ENCODE measurements at regions not wholly inside any gene's neighbourhood (a gene's known extent, or its start where the extent isn't known, plus 50 kb on each side); places are given as distances from the start of the nearest gene placed in this dataset.

DNA sequence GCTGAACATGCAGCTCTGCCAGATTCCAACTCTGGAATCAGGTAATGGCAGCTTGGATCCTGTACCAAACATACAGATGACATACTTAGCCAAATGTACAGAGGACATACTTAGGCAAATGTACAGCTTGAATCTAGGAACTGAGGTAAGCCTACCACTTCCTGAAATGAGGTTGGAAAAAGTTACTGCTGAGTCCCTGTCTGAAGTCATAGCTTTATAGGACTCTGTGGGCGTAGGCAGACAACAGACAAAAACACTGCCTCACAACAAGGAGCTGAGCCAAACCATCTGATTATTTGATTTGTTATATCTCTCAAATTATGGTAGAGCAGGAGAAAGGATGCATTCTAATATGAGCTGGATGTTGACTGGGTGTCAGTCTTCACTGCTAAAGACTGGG is 290.2 kb upstream of the TCF4 start:
- Mint-ChIP-seq H3K27ac (no peak overlapping the region), H3K27me3 (ENCODE audit: low read depth) (no peaks in the 10 kb centered on the region), H3K36me3 (ENCODE audit: low read depth) (no peaks in the 10 kb centered on the region), H3K4me1 (ENCODE audit: low read depth) (no peaks in the 10 kb centered on the region), H3K9me3 (ENCODE audit: insufficient read depth) (no peaks in the 10 kb centered on the region), H3K4me3 (no peak overlapping the region)
- ChIA-PET POLR2A (no interaction called here), CTCF (no interaction called here)
- ATAC-seq = no peak
- no peak for DNase-seq

DNA sequence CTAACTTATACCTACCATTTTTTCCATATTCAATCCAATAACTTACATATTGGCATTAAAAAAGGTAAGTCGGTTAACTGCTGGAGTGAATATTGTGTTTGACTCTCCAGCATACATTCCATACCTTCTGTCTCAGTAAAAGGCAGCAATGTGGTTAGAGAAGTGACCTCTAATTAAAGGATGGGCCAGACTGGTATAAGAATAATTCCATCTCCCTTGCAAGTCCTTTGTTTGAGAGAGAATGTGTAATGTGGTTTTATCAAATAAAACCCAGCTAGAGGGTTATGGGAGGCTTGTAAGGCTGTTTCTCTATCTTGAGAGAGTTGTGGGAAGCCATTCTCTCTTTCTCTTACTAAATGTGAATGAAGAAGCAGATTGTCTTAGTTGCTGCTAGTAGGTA is 289.3 kb upstream of the TCF4 start:
- ChIA-PET POLR2A (interaction anchor here (0.6 kb wide), 1 partner anchor 362 kb away, joined by 3 read pairs; no protein-coding TSS in a partner anchor), CTCF (no interaction called here)
- ATAC-seq = no peak
- H3K27me3 Mint-ChIP-seq (ENCODE audit: low read depth) = no peaks in the 10 kb centered on the region
- H3K4me1 Mint-ChIP-seq (ENCODE audit: low read depth) = no peaks in the 10 kb centered on the region
- no peak overlapping the region for H3K27ac Mint-ChIP-seq
- no peaks in the 10 kb centered on the region for H3K36me3 Mint-ChIP-seq (ENCODE audit: low read depth)
- H3K4me3 Mint-ChIP-seq = no peak overlapping the region
- DNase-seq = no peak
- H3K9me3 Mint-ChIP-seq (ENCODE audit: insufficient read depth) = no peaks in the 10 kb centered on the region

DNA sequence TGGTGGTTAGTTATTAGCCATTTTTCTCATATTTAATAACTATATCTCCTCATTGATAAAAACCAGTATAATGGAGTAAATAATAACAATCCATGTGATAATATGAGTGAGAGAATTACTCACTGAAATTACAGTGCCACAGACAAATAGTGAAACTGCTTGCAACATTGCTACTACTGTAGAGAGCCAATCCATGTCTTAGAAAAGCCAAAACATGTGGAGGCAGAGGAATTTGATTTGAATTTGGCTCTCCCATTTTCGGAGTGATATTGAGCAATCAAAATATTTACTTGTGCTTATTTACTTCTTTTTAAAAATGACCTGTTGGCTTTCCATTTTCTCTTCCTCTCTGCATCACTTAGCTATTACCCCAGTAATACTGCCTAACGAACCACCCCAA is 288.3 kb upstream of the TCF4 start:
- ATAC-seq (no peak), DNase-seq (no peak)
- no peaks in the 10 kb centered on the region for H3K9me3 Mint-ChIP-seq (ENCODE audit: insufficient read depth)
- ChIA-PET POLR2A (no interaction called here), CTCF (no interaction called here)
- no peaks in the 10 kb centered on the region for H3K4me1 Mint-ChIP-seq (ENCODE audit: low read depth)
- H3K27me3 Mint-ChIP-seq (ENCODE audit: low read depth) = no peaks in the 10 kb centered on the region
- no peaks in the 10 kb centered on the region for H3K36me3 Mint-ChIP-seq (ENCODE audit: low read depth)
- no peak overlapping the region for H3K27ac Mint-ChIP-seq
- H3K4me3 Mint-ChIP-seq = no peak overlapping the region

DNA sequence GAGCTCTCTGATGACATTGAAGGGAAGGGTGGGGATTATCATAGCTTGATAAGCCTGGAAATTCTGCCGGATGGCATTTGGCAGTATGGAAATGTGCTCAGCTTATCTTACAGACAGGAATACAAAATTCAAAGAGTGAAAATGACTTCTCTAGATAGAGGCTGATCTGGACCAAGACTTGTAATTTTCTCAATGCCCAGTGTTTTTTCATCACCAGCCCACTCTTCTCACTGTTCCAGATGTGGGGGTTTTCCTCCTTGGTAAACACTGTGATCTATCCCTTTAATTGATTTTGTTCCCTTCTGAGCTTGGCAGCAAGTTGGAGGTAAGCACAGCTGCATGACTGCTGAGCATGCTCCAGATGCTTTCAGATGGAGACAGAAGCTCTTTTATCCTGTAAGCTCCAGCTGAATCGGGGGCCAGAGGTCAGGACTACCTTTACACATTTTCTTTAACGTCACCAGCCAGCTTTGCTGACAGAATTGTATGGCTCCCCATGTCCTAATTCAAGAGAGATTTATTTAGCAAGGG is 287.4 kb upstream of the TCF4 start:
- DNase-seq (no peak), ATAC-seq (no peak)
- POLR2A ChIA-PET = no interaction called here
- H3K27me3 Mint-ChIP-seq (ENCODE audit: low read depth) = no peaks in the 10 kb centered on the region
- H3K27ac Mint-ChIP-seq = no peak overlapping the region
- no peak overlapping the region for H3K4me3 Mint-ChIP-seq
- no peaks in the 10 kb centered on the region for H3K4me1 Mint-ChIP-seq (ENCODE audit: low read depth)
- H3K36me3 Mint-ChIP-seq (ENCODE audit: low read depth) = no peaks in the 10 kb centered on the region
- H3K9me3 Mint-ChIP-seq (ENCODE audit: insufficient read depth) = no peaks in the 10 kb centered on the region
- CTCF ChIA-PET = no interaction called here

DNA sequence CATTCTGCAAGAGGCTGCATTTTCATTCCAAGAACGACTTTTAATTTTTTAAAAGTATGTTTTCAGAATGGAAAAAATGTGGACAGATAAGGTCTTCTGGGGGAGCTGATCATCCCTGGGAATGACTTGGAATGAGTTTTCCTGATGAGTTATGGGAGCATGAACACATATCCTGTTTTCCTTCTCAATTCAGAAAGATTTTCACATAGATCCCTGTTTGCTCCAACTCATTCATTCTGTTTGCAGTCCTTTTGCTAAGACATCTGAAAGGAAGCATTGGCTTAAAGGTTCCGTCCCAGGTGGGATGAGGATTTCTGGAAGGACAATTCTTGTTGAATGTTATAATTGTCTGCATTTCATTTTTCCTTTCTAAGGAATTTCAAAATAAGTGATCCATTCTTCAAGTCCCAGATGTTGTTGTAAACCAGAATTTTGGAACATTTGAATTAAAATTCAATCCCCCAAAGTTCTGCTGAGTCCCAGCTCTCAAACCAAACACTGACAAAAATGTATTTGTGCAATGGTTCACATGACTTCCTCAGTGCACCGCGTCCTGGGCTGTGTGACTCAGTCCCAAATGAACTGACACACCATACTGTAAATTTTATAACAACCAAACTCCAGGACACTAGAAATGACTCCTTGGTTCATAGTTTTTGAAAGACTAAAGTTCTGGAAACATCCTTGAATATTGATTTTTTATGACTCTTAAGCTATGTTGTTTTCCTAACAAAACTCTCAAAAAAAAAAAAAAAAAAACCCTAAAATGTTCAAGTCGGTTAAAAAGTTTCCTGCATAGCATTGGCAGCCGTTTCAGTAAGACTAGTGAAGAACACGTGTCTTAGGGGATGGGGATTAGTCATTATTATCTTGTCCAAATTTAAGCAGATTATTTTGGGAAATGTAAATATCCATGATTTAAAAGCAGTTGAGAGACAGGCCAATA is 281.8 kb upstream of the TCF4 start:
- DNase-seq = no peak
- ChIA-PET CTCF (no interaction called here), POLR2A (no interaction called here)
- ATAC-seq = no peak
- Mint-ChIP-seq H3K4me3 (no peak overlapping the region), H3K4me1 (ENCODE audit: low read depth) (no peaks in the 10 kb centered on the region), H3K9me3 (ENCODE audit: insufficient read depth) (no peaks in the 10 kb centered on the region), H3K36me3 (ENCODE audit: low read depth) (no peaks in the 10 kb centered on the region), H3K27ac (no peak overlapping the region), H3K27me3 (ENCODE audit: low read depth) (no peaks in the 10 kb centered on the region)

DNA sequence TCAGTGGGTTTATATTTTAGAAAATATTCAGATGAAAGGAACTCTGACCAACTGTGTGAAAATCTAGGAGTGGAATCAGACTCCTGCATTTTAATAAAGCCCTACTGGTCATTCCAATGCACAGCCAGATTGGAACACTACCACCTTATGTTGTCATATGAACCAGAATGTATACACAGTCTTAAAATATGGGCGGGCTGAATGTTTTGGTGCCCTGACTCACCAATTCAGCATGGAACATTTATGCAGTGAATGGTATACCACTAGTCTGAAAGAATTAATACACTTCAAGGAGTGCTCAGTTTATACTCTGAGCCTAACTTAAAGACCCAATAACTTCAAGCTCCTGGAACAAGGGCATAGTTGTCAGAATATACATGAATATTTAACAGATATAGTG is 280.9 kb upstream of the TCF4 start:
- H3K36me3 Mint-ChIP-seq (ENCODE audit: low read depth) = no peaks in the 10 kb centered on the region
- H3K27me3 Mint-ChIP-seq (ENCODE audit: low read depth) = no peaks in the 10 kb centered on the region
- no peaks in the 10 kb centered on the region for H3K4me1 Mint-ChIP-seq (ENCODE audit: low read depth)
- no peak overlapping the region for H3K27ac Mint-ChIP-seq
- ATAC-seq (no peak), DNase-seq (no peak)
- CTCF ChIA-PET = no interaction called here
- H3K4me3 Mint-ChIP-seq = no peak overlapping the region
- POLR2A ChIA-PET = no interaction called here
- no peaks in the 10 kb centered on the region for H3K9me3 Mint-ChIP-seq (ENCODE audit: insufficient read depth)

DNA sequence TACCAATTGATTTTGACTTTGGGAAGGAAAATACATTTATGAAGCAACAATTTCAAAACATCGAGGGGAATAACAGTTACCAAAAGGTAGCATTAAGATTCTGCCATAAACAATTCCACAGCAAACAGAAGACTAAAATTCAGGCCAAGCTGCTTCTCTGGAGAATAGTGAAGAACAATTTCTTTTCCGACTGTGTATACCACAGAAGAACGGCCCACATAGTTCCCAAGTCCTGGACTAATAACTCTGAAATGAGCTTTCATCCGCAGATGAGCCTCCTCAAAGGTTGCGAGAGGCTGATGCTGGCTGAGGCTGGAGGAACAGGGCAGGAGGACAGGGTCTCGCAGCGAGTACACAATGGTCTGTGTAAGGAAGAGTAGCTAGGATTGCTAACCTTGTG is 278.9 kb upstream of the TCF4 start:
- no peaks in the 10 kb centered on the region for H3K27me3 Mint-ChIP-seq (ENCODE audit: low read depth)
- no peaks in the 10 kb centered on the region for H3K36me3 Mint-ChIP-seq (ENCODE audit: low read depth)
- H3K4me3 Mint-ChIP-seq = no peak overlapping the region
- H3K27ac Mint-ChIP-seq = no peak overlapping the region
- CTCF ChIA-PET = no interaction called here
- no peak for DNase-seq
- no peak for ATAC-seq
- H3K9me3 Mint-ChIP-seq (ENCODE audit: insufficient read depth) = no peaks in the 10 kb centered on the region
- H3K4me1 Mint-ChIP-seq (ENCODE audit: low read depth) = no peaks in the 10 kb centered on the region
- POLR2A ChIA-PET = no interaction called here

DNA sequence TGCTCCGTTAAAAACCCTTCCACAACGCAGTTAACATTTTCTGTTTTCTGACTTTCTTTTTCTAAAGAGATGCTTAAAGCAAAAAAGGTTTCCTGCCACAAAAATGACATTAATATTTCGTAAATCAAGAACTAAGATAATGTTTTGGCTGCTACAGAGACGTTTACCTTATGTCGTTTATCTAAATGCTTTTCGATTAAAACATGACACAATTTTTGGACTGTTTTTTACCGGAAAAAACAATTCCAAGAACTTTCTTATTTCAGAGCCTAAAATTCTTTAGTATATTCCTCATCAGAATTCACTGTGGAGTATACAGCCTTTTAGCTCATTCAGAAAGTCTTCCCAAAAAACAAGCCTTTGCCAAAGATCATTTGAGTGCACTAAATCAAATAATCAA is 278.0 kb upstream of the TCF4 start:
- no peak for ATAC-seq
- no peaks in the 10 kb centered on the region for H3K27me3 Mint-ChIP-seq (ENCODE audit: low read depth)
- CTCF ChIA-PET = interaction anchor here (0.7 kb wide), 1 partner anchor 99 kb away, joined by 3 read pairs; no protein-coding TSS in a partner anchor
- no peaks in the 10 kb centered on the region for H3K4me1 Mint-ChIP-seq (ENCODE audit: low read depth)
- no peaks in the 10 kb centered on the region for H3K36me3 Mint-ChIP-seq (ENCODE audit: low read depth)
- H3K27ac Mint-ChIP-seq = no peak overlapping the region
- H3K4me3 Mint-ChIP-seq = no peak overlapping the region
- POLR2A ChIA-PET = no interaction called here
- no peak for DNase-seq
- H3K9me3 Mint-ChIP-seq (ENCODE audit: insufficient read depth) = no peaks in the 10 kb centered on the region

DNA sequence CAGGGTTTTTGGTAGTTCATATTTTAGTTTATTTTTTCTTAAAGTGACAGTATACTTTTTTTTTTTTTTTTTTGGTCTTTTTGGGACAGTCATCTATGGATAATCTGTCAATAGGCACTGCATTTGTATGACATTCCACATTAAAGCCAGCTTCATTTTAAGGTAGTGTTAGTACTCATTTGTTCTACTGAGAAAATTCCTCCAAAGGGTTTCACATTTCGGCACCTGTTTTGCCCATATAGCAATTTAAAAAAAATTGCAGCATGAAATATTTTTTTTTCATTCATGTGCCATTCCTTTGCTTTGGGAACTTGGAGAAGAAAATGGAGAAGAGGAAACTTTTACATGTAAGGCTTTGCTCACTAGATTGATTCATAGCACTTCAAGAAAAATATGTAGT is 276.3 kb upstream of the TCF4 start:
- no peaks in the 10 kb centered on the region for H3K36me3 Mint-ChIP-seq (ENCODE audit: low read depth)
- CTCF ChIA-PET = no interaction called here
- no peak for ATAC-seq
- no peak for DNase-seq
- no peak overlapping the region for H3K27ac Mint-ChIP-seq
- H3K9me3 Mint-ChIP-seq (ENCODE audit: insufficient read depth) = no peaks in the 10 kb centered on the region
- no peaks in the 10 kb centered on the region for H3K27me3 Mint-ChIP-seq (ENCODE audit: low read depth)
- H3K4me1 Mint-ChIP-seq (ENCODE audit: low read depth) = no peaks in the 10 kb centered on the region
- H3K4me3 Mint-ChIP-seq = no peak overlapping the region
- POLR2A ChIA-PET = no interaction called here

DNA sequence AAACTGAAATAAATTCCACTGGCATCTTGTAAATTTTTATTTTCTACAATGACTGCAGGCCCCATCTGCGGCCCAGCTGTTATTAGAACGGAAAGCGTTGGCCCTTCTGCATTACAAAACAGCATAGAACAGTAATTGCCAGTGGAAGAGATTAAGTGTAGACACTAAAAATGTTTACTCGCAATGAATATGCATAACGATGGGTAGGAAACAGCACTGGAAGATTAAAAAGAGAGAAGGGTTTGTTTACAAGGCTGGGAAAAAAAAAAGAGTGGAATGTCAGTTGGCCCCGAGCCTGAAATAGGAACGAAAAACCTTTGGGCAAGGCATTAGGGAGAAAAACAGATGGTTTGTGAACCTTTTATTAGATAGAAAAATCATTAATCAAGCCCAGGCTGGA is 275.9 kb upstream of the TCF4 start:
- no peak for DNase-seq
- Mint-ChIP-seq H3K27ac (no peak overlapping the region), H3K9me3 (ENCODE audit: insufficient read depth) (peaks cover 3% of the 10 kb centered on the region), H3K4me1 (ENCODE audit: low read depth) (no peaks in the 10 kb centered on the region), H3K4me3 (no peak overlapping the region), H3K36me3 (ENCODE audit: low read depth) (no peaks in the 10 kb centered on the region), H3K27me3 (ENCODE audit: low read depth) (no peaks in the 10 kb centered on the region)
- CTCF ChIA-PET = no interaction called here
- POLR2A ChIA-PET = no interaction called here
- no peak for ATAC-seq

DNA sequence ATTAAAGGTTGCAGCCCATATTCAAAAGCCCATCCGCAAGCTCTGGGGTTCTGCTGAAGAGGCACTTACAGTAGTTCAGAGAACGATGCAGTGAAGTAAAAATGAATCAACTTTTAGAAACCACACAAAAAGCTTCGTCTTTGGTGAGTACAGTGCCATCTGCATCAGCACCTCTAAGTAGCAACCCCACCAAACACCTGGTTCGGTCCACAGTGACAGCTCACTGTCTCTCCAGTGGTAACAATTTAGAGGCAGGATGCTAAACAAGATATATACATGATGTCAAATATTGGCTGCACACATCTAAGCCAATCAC is 275.4 kb upstream of the TCF4 start:
- Mint-ChIP-seq H3K27me3 (ENCODE audit: low read depth) (no peaks in the 10 kb centered on the region), H3K9me3 (ENCODE audit: insufficient read depth) (peaks cover 4% of the 10 kb centered on the region), H3K4me3 (no peak overlapping the region), H3K36me3 (ENCODE audit: low read depth) (no peaks in the 10 kb centered on the region), H3K4me1 (ENCODE audit: low read depth) (no peaks in the 10 kb centered on the region), H3K27ac (no peak overlapping the region)
- POLR2A ChIA-PET = no interaction called here
- DNase-seq (no peak), ATAC-seq (no peak)
- CTCF ChIA-PET = no interaction called here

DNA sequence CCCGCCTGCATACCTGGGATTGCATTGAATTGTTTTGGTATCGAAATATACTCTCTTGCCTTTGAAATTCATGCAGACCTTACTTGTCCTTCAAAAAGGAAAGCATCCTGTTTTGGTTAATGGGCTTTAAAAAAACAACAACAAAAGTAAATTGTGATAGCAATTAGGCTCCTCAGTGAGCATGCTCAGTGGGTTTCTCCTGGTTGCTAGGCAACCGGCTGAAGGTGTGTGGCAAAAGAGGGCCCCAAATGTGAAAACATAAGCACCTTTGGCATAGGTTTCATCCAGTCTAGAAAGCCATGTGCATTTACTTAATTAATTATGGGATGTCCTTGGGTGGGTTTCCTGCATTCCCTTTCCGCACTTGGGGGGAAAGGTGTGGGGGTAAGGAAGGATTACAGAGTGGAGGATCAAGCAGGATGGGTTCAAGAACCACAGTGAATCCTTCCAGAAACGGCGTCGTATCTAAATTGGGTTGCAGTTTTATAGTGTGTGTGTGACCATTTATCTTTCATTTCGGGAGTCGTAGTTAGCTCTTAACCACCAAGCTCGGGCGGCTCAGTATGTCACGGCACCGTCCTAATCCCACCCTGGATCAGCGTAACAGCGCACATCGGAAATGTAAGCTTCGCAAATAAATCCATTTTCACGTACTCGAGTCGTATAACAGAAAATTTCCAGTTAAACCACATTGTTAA is 274.9 kb upstream of the TCF4 start:
- no peaks in the 10 kb centered on the region for H3K36me3 Mint-ChIP-seq (ENCODE audit: low read depth)
- H3K27ac Mint-ChIP-seq = no peak overlapping the region
- peaks cover 4% of the 10 kb centered on the region for H3K9me3 Mint-ChIP-seq (ENCODE audit: insufficient read depth)
- H3K4me1 Mint-ChIP-seq (ENCODE audit: low read depth) = no peaks in the 10 kb centered on the region
- no peak for ATAC-seq
- no peaks in the 10 kb centered on the region for H3K27me3 Mint-ChIP-seq (ENCODE audit: low read depth)
- ChIA-PET CTCF (no interaction called here), POLR2A (no interaction called here)
- no peak overlapping the region for H3K4me3 Mint-ChIP-seq
- DNase-seq = no peak

Data from activated CD8-positive, alpha-beta T cell treated with anti-CD3 and anti-CD28 coated beads, Interleukin-2, amount 10 ng/mL, durations not matched to agents 7 days and 5 days (primary cell).